ENCODE measurements at regions not wholly inside any gene's neighbourhood (a gene's known extent, or its start where the extent isn't known, plus 50 kb on each side); places are given as distances from the start of the nearest gene placed in this dataset.

DNA sequence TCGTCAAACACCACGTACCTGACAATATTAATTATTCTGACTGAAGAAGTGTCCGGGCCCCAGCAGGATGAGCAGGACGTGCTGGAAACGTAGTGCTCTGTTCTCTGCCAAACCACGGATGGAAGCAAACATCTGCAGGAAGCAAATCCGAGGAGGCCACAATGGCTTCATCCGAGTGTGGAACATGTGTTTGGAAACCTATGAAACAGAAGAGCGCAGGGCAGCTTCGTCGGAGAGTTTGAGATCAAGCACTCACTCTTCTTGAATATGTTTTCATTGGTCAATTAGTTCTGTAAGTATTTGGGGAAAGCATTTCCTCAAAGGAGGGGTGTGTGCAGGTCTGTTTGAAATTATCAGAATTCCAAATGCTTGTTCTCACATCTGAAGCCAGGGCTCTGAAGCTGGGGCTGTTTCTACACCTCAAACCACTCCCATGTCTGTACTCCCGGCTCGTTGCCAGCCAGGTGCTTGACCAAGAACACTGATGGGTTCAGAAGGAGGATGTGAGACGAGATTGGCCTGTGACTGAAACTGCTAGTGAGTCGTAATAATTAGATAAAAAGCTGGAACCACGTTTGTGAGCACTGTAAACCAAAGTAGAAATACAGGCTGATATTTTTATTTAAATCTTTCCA, 356.6 kb upstream of the SALL3 start:
- TF ChIP-seq RARB (CRISPR knock-in tag; IDR thresholded peaks at IDR 0.05) = no peak
- TF ChIP-seq, protein P1, sequence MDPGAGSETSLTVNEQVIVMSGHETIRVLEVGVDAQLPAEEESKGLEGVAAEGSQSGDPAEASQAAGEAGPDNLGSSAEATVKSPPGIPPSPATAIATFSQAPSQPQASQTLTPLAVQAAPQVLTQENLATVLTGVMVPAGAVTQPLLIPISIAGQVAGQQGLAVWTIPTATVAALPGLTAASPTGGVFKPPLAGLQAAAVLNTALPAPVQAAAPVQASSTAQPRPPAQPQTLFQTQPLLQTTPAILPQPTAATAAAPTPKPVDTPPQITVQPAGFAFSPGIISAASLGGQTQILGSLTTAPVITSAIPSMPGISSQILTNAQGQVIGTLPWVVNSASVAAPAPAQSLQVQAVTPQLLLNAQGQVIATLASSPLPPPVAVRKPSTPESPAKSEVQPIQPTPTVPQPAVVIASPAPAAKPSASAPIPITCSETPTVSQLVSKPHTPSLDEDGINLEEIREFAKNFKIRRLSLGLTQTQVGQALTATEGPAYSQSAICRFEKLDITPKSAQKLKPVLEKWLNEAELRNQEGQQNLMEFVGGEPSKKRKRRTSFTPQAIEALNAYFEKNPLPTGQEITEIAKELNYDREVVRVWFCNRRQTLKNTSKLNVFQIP (CRISPR knock-in tag; IDR thresholded peaks at IDR 0.05; ENCODE audit: borderline replicate concordance, low read depth) = no peak
- TF ChIP-seq ARNTL (CRISPR knock-in tag; IDR thresholded peaks at IDR 0.05; ENCODE audit: borderline replicate concordance, low read depth) = no peak
- no peak for TF ChIP-seq ZFP30 (CRISPR knock-in tag; IDR thresholded peaks at IDR 0.05)
- TF ChIP-seq BACH2 (CRISPR knock-in tag; IDR thresholded peaks at IDR 0.05; ENCODE audit: borderline replicate concordance) = no peak
- TF ChIP-seq TOX (CRISPR knock-in tag; IDR thresholded peaks at IDR 0.05; ENCODE audit: borderline replicate concordance) = no peak
- TF ChIP-seq, protein P2, sequence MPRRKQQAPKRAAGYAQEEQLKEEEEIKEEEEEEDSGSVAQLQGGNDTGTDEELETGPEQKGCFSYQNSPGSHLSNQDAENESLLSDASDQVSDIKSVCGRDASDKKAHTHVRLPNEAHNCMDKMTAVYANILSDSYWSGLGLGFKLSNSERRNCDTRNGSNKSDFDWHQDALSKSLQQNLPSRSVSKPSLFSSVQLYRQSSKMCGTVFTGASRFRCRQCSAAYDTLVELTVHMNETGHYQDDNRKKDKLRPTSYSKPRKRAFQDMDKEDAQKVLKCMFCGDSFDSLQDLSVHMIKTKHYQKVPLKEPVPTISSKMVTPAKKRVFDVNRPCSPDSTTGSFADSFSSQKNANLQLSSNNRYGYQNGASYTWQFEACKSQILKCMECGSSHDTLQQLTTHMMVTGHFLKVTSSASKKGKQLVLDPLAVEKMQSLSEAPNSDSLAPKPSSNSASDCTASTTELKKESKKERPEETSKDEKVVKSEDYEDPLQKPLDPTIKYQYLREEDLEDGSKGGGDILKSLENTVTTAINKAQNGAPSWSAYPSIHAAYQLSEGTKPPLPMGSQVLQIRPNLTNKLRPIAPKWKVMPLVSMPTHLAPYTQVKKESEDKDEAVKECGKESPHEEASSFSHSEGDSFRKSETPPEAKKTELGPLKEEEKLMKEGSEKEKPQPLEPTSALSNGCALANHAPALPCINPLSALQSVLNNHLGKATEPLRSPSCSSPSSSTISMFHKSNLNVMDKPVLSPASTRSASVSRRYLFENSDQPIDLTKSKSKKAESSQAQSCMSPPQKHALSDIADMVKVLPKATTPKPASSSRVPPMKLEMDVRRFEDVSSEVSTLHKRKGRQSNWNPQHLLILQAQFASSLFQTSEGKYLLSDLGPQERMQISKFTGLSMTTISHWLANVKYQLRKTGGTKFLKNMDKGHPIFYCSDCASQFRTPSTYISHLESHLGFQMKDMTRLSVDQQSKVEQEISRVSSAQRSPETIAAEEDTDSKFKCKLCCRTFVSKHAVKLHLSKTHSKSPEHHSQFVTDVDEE (CRISPR knock-in tag; IDR thresholded peaks at IDR 0.05) = no peak
- no peak for TF ChIP-seq ZNF70 (CRISPR knock-in tag; IDR thresholded peaks at IDR 0.05)
